Bronchial epithelial cell (primary cell): ENCODE measurements at regions not wholly inside any gene's neighbourhood (a gene's known extent, or its start where the extent isn't known, plus 50 kb on each side); places are given as distances from the start of the nearest gene placed in this dataset.

ENCODE experiments used
- DNase-seq: peaks from one replicate; pipeline ENCODE4 v3.0.0-alpha.2; 2010; ENCODE audit warnings: low read depth
- FAIRE-seq: peaks from 2 replicates; lab custom pipeline; 2011; peaks lifted over from hg19 to GRCh38; lab: Jason Lieb, UNC
- H3K27me3 ChIP-seq: 2 replicates; pipeline ENCODE4 v1.5.1; 2011; ENCODE audit warnings: low read length; ENCODE audit not compliant: control insufficient read depth, insufficient read depth
- H3K36me3 ChIP-seq: 2 replicates; pipeline ENCODE4 v1.5.1; 2011; ENCODE audit warnings: low read length; ENCODE audit not compliant: control insufficient read depth, insufficient read depth
- H3K4me3 ChIP-seq: 2 replicates; pipeline ENCODE4 v1.5.1; 2011; ENCODE audit warnings: mild to moderate bottlenecking, low read depth, low read length, control low read depth
- TF ChIP-seq, protein P1 (sequence below): IDR thresholded peaks from 2 replicates; pipeline ENCODE4 v1.5.1; 2011; ENCODE audit warnings: mild to moderate bottlenecking, moderate library complexity, low read length, control low read depth, inconsistent platforms; ENCODE audit not compliant: insufficient read depth, severe bottlenecking

DNA sequence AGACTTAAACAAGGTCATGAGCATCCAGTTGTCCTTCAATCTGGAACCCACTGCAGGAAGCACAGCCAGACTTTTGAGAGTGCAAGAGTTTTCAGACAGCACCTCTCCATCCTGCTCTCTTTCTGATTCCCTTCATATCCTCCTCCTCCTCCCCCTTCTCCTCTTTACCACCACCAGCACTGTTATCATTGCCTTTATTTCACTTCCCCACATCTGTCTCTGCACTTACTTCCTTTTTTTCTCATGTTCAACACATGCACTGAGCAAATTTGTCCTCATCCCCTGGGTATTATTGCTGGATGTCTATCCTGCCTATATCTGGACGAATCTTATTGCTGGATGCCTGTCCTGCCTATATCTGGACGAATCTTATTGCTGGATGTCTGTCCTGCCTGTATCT is 554.8 kb downstream of the DHX35 start:
- no peaks in the 10 kb centered on the region for H3K27me3 ChIP-seq
- no peak overlapping the region for H3K4me3 ChIP-seq
- peak; percentile 7 for FAIRE-seq
- H3K36me3 ChIP-seq, result no peaks in the 10 kb centered on the region
- DNase-seq, result no peak
- TF ChIP-seq, protein P1, sequence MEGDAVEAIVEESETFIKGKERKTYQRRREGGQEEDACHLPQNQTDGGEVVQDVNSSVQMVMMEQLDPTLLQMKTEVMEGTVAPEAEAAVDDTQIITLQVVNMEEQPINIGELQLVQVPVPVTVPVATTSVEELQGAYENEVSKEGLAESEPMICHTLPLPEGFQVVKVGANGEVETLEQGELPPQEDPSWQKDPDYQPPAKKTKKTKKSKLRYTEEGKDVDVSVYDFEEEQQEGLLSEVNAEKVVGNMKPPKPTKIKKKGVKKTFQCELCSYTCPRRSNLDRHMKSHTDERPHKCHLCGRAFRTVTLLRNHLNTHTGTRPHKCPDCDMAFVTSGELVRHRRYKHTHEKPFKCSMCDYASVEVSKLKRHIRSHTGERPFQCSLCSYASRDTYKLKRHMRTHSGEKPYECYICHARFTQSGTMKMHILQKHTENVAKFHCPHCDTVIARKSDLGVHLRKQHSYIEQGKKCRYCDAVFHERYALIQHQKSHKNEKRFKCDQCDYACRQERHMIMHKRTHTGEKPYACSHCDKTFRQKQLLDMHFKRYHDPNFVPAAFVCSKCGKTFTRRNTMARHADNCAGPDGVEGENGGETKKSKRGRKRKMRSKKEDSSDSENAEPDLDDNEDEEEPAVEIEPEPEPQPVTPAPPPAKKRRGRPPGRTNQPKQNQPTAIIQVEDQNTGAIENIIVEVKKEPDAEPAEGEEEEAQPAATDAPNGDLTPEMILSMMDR, result no peak

DNA sequence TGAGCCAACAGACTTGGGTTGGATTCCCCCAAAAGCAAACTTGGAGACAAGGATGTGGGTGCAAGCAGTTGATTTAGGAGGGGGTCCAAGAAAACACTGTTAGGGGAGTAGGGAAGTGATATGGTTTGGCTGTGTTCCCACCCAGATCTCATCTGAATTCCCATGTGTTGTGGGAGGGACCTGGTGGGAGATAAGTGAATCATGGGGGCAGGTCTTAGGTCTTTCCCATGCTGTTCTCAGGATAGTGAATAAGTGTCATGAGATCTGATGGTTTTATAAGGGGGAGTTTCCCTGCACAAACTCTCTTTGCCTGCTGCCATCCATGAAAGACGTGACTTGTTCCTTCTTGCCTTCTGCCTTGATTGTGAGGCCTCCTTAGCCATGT is 542.6 kb downstream of the DHX35 start:
- Histone ChIP-seq H3K36me3 (no peaks in the 10 kb centered on the region), H3K4me3 (no peak overlapping the region), H3K27me3 (no peaks in the 10 kb centered on the region)
- DNase-seq, result no peak
- TF ChIP-seq, protein P1, result no peak
- FAIRE-seq, result no peak

DNA sequence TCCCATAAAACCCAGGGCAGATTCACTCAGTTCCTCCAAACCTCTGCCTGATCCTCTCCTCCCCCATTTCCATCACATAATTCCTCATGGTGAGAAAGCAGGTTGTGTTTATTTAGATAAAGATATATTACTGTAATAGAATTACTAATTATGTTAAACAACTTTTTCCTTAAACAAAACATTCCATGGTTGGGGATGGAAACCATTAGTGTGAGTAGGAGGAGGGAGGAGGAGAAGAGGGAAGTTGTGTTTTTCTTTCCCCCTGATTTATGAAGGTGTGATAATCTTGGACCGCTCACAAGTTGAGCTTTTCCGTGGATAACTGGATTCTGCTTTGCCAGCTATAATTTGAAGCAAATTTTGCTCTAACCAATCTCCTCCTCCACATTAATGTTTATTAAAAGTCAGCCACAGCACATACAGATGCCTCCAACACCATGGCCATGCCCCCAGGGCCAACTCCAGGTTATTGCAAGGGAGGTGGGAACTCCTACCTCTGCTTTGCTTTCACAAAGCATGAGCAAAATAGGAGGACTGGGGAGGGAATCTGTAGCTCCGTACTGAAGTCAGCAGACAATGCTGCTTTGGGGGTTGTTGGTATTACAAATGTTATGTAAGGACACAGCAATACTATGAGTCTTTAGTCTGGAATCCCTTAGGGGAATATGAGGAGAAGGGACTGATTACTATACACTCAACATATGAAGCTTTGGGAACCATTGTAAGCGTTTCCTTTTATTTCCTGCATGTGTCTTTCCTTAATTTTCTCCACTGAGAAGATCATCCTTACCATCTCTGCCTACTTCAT is 542.0 kb downstream of the DHX35 start:
- TF ChIP-seq, protein P1, result no peak
- Histone ChIP-seq H3K4me3 (no peak overlapping the region), H3K36me3 (no peaks in the 10 kb centered on the region), H3K27me3 (no peaks in the 10 kb centered on the region)
- DNase-seq (no peak), FAIRE-seq (no peak)

DNA sequence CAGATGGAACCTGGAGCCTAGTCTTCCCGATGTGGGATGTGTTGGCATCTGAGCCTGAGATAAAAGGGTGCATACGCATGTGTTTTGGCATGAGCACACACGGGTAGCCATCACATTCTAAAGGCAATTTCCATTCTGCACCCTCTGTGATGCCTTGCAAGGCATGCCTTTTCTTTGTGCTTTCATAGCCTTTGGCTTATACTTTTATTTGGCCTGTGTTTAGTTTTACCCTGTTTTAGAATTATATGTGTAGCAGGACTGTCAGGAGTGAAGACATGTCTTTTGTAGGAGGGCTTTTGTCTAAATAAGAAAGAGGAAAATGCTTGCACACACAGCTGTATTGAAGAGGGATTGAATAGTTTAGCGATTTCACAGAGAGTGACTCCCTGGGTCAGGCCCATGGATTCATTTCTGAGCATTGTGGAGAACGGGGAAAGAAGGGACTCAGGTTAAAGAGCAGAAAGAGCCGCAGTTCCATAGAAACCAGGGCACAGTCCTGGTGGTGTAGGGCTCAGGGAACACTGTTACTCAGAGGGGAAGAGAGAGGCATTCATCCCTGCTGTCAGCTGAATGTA is 530.2 kb downstream of the DHX35 start:
- no peak for FAIRE-seq

DNA sequence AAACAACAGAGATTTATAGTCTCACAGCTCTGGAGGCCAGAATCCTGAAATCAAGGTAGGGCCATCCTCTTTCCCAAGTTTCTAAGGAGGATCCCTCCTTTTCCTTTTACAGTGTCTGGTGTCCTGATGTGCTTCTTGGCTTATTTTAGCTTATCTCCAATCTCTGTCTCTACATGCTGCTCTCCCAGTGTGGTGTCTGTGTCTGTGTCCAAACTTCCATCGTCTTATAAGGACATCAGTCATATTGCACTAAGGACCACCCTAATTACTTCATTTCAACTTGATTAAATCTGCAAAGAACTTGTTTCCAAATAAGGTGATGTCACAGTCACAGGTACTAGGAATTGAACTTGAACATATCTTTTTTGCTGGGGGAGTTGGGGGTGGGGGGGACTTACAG is 529.6 kb downstream of the DHX35 start:
- TF ChIP-seq, protein P1, result no peak
- no peak for FAIRE-seq
- H3K4me3 ChIP-seq, result no peak overlapping the region
- no peak for DNase-seq
- H3K27me3 ChIP-seq, result no peaks in the 10 kb centered on the region
- H3K36me3 ChIP-seq, result no peaks in the 10 kb centered on the region

More for the DNA sequence above, 530.2 kb downstream of the DHX35 start:
- DNase-seq, result no peak
- H3K27me3 ChIP-seq, result no peaks in the 10 kb centered on the region
- H3K4me3 ChIP-seq, result no peak overlapping the region
- TF ChIP-seq, protein P1, result no peak
- no peaks in the 10 kb centered on the region for H3K36me3 ChIP-seq
